T-helper 22 cell (primary cell): ENCODE measurements at regions not wholly inside any gene's neighbourhood (a gene's known extent, or its start where the extent isn't known, plus 50 kb on each side); places are given as distances from the start of the nearest gene placed in this dataset.

Experiments
- DNase-seq: peaks from one replicate; pipeline ENCODE4 v3.0.0-alpha.2; 2020; ENCODE audit warnings: low read depth

DNA sequence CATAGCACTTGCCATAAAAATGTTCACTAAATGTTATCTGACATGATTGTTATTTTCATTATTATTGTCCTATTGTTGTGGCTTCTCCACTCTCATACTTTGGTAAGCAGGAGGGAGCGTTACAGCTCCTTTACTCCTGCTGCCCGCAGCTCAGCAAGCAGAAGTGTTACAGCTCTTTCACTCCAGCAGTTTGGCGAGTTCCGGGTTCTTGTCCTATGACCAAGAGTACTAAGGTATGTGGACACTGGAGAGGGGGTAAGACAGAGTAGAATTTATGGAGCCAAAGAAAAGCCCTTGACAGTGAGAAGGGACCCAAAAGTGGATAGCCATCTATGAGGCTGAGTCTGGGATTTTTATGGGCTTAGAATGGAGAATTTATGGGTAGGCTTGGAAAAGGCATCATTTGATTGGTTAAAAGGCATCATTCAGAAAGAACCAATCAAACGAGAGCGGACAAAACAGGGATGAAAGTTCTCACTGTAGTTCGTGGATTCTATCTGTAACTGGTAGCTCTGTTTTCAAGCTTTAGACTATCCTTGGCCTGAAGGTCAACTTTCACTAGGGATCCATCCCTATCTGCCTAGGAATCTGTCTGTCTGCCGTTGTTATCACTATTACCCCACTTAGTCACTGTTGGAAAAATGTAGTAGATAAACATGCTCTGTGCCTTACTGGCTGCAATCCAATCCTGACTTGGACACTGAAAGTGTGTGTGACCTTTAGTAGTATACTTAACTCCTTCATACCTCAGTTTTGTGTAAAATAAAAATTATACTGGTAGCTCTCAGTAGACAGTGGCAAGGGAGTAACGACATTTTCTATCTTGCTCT lies 545.6 kb upstream of the LCORL start:
- DNase-seq = no peak

DNA sequence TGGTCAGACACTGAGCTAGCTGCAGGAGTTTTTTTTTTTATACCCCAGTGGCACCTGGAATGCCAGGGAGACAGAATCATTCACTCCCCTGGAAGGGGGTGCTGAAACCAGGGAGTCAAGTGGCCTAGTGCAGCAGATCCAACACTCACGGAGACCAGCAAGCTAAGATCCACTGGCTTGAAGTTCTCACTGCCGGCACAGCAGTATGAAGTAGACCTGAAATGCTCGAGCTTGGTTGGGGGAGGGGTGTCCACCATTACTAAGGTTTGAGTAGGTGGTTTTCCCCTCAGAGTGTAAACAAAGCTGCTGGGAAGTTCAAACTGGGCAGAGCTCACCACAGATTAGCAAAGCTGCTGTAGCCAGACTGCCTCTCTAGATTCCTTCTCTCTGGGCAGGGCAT lies 537.9 kb upstream of the LCORL start:
- no peak for DNase-seq

DNA sequence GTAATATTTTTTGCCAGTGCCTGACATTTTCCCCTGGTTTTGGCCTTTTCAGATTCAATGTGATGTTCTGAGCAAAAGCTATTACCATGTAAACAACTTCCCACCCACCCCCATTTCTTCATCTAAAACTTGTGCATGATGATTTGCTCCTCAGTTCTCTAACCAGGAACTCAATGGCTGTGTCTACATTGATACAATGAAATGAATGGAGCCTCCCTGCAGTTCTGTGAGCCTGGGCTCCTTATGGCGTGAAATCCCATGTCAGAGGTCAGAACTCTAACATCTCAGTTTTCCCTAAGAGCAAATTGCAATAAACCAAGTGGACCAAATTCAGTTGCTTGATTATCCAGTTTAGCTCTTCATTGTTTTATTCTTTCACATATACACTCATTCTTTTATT lies 534.8 kb upstream of the LCORL start:
- DNase-seq = no peak

DNA sequence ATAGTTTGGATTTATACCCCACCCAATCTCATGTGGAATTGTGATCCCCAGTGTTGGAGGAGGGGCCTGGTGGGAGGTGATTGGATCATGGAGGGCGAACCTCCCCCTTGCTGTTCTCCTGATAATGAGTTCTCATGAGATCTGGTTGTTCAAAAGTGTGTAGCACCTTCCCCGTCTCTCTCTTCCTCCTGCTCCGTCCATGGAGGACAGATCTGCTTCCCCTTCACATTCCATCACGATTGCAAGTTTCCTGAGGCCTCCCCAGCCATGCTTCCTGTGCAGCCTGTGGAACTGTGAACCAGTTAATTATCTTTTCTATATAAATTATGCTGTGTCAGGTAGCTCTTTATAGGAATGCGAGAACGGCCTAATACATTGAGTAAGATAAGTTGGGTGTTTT lies 518.8 kb upstream of the LCORL start:
- DNase-seq = no peak

DNA sequence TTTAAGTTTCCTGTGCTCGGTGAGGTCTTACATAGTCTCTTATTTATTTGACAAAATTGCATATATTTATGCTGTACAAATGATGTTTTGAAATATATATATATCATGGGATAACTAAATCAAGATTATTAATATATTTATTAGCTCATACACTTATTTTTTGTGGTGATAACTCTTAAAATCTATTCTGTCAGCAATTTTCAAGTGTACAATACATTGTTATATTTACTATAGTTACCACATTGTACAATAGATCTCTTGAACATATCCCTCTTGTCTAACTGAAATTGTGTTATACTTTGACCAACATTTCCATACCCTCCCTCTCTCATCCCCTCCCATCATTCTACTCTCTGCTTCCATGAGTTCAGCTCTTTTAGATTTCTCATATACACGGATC lies 516.6 kb upstream of the LCORL start:
- no peak for DNase-seq

DNA sequence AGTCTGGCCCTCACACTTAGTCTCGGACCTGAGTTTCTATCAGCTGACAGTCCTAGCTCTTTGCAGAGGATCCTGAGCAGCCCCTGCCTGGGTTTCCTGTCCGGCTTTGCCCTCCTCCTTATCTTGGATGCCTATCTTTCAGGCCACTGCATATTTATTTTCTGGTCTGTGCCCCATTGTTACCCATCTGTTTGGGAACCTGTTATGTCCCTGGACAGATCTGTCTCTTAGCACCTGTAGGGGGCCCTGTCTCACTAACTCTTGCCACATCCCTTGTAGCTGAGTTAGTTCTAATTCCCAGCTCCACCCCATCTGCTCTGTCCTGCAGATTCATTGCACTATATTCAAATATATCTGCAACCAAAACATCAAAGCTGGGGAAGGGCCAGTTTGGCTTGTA lies 514.9 kb upstream of the LCORL start:
- DNase-seq = no peak

DNA sequence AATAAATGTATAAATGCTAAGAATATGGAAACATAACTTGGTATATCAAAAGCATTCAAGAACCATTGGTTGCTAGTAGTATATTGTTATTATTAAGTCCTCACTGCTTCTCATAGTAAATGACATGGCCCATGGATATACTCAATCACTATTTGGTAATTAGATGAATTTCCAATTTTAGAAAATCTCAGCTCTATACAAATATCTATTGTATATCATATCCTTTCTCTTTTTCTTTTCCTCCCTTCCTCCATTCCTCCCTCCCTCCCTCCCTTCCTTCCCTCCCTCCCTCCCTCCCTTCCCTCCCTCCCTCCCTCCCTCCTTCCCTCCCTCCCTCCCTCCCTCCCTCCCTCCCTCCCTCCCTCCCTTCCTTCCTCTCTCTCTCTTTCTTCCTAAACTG lies 514.4 kb upstream of the LCORL start:
- no peak for DNase-seq

DNA sequence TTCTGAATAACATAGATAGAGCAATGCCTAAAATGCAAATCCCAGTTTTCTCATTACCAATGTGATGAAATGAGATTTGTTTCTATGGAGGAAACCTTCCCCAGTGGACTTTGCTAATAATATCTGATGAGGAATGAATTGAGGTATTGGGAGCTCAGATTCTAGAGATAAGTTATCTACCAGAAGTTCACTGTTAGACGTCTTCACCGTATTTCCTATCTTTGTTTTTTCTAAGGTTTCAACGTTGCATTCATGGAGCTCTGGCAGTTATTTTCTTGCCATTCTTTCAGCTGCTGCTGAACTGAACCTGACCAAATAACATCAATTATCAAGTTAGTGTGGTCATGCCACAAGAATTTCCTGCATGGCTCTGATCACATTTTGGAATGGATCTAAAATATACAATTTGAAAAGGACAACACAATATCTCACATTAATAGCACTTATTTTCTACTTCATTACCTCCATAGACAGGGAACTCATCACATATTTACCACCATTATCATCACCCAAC lies 511.8 kb upstream of the LCORL start:
- no peak for DNase-seq

DNA sequence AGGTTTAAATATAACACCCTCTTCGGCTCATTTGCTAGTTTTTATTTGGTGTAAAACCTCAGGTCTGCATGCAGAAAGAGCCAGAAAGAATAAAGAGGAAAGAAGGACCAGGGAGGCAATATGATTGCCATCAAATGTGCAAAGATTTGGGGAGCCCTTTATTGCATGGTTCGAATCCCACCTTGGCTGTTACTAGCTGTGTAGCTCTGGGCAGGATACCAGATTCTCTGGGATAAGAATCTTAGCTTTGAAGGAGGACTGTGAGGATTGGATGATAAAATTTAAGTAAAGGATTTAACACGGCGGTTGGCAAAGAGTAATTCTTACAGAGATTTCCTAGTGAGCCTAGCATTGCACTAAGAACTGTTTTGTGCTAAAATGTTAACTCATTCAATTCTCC lies 510.2 kb upstream of the LCORL start:
- DNase-seq = no peak

DNA sequence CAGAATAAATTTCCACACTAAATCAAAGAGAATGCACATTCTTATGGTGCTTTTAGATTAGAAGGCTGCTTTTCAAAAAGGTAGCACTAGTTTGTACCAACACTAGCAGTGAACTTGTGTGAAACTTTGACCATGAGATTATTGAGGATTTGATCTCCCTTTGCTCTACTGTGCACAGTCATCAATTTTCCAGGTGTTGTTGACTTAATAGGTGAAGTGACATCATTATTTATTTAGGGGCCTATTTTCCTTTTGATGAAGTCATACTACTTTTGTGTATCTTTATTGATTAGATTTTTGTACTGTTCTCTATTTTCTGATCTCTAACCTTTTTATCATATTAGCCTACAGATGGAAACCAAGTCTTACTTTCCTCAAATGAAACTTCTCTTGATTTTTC lies 507.9 kb upstream of the LCORL start:
- DNase-seq = no peak

DNA sequence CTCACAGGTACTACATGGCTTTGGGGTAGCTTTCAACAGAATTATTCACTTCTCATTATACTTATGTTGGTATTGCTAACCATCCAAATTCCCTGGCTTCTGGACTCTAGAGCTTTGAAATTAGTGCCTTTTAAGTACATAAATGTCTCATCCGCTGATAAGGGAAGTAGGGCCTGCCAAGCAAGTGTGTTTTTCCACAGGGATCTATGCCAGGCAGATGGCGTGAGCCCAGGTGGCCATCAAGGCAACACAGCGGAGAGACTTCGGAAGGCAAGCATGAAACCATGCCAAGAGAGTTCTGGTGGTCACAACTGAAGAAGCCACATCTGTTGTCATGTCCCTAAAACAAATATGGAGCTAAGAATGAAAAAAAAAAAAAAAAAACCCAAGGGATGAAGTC lies 503.1 kb upstream of the LCORL start:
- no peak for DNase-seq

DNA sequence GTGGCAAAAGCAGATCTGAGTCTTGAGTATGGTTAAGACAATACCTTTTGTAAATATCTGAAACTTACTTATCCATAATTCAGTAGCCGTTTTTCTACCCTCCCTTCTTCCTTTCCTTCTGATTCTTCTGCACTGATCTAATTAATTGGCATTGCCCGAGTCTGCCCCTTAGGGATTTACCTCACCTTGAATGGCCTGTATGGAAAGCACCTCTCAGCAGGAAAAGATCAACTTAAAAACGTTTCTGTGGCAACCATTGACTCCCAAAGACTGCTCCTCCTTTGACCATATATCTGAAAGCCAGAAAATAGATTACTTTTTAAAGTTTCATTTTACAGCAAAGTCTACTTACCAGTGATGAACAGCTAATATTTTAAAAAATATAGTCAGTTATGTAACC lies 496.5 kb upstream of the LCORL start:
- DNase-seq = no peak

DNA sequence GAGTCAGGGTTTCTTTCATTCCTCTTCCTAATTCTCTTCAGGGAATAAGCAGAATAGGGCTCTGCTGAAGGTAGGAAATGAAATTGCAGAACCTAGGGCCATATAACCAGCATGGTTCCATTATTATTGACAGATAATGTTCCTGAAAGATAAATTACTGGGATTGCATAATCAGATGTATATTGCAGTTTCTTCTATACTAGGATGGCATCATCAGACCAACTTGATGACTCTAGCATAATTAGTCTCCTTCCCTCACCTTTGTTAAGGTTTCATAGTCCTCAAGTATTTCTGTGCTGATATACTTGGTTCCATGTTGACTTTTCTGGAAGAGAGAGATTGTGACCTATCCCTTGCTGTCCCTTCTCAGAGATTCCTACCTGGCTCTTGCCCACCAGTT lies 492.3 kb upstream of the LCORL start:
- no peak for DNase-seq

DNA sequence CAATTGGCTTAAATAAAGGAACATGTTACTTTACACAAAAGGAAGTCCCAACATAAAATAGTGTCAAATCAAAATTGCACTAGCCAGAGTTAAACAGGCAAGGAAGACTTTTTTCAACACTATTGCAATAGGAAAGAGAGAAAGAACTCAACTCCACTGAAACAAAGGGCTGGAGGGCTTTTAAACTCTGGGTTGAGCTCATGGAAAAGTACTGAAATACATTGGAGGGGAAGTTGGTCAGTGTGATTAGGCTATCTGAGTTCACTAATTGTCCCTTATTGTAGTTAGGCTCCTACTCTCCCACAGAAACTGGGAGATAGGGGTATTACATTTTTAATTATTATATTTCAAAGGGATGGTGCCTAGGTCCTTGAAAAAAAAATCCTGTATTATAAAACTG lies 491.2 kb upstream of the LCORL start:
- DNase-seq = no peak

DNA sequence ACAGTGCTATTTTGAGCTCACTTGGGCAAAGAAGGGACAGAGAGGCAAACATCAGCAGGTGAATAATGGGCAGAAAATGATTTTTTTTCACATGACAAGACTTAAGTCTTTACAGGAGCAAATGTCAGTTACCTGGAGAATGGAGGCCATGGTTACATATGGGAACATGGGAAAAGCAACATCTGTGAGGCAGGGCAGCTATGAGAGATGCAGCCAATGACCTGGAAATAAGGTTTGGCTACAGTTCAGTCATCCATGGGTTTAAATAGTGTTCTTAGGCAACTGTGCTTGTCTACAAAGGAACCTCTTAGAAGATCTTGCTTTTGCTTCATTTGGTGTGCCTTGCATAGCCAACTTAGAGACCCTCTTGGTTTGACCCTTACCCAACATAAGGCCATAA lies 490.2 kb upstream of the LCORL start:
- DNase-seq = no peak

DNA sequence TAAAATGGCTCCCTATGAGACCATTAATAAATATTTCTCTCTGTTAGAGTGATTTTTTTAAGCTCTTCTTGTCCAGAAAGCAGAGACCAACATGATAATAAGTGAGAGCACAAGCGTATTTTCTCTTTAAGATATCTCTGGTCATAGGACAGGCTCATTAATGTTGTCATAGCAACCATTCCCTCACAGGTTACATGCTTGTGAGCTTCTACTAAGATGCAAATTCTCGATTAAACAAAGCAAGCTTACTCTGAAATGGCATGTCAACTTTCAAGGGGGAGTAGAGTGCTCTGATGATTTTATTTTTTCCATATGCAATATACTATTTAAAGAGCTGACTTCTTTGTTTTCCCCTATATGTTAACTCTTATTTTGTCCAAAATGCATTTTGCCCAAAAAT lies 487.2 kb upstream of the LCORL start:
- DNase-seq = no peak

DNA sequence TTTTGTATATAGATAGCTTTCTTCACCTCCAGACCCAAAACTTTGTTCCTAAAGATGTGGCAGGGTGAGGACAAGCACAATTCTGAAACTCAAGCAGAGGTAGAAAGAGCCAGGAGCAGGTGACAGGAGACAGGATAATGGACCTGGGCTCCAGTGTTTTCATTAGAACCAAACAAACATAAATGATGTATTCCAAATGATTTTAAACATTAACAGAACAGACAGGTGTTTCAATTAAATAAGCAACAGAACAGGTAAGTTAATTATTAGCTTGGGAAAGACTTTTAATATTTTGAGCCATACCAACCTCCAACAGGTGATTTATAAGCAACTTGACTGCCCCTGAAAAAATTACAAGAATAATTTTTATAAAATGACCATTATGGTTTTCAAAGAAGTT lies 459.4 kb upstream of the LCORL start:
- DNase-seq = no peak

DNA sequence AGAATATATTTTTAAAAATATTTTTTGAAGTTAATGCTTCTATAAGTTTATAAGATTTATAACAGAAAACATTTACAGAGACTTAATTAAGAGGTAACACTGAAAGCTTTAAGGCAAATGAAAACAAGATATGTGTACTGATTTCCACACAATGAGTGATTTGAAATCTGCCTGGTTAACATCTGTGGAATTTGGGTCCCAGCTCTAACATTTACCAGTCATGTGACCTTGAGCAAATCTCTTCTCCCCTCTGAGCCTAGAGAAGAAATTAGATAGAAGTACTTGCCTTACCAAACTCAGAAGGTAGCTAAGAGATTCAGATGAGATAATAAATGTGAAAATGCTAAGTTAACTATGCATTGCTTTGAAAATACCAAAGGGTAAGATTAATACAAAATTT lies 458.8 kb upstream of the LCORL start:
- DNase-seq = no peak

DNA sequence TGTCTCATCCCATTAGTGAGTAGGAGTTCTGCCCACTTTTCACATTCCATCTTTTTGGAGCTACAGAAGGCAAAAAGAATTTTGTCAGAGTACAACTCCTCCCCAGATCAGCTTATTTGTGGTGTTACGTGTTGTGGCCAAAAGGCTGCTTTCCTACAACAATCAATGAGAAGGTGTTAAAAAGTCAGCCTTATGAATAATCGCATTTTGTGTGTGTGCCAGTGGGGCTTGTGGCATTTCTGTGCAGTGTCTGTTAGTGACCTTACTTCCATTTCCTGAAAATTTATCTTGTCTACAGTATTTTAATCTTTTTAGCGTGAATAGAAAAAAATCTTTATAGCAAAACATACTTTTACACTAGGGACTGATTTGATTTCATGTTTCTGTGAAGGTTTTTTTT lies 458.3 kb upstream of the LCORL start:
- no peak for DNase-seq

DNA sequence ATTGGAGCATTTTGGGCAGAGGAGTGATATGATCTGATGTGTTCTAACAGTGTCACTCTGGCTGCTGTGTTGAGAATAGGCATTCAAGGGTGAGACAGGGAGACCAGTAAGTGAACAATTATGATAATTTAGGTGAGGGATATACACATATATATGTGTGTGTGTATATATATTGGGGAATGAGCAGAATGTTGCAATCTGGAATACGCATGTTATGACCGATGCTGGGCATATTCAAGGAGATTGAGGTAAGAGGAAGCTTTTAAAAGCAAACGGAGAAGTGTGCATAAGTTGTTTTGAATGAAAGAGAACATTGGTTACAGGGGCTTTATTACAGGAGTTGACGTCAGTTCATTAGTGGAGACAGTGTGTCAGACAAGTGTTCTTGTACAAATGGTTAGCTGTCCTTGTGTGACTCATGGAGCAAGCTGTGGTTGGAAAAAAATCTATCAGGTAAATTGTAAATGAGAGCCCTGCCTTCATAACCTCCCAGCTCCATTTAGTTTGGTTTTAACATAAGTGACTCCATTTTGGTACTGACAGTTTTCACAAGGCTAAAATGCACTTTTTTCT lies 442.5 kb upstream of the LCORL start:
- no peak for DNase-seq

DNA sequence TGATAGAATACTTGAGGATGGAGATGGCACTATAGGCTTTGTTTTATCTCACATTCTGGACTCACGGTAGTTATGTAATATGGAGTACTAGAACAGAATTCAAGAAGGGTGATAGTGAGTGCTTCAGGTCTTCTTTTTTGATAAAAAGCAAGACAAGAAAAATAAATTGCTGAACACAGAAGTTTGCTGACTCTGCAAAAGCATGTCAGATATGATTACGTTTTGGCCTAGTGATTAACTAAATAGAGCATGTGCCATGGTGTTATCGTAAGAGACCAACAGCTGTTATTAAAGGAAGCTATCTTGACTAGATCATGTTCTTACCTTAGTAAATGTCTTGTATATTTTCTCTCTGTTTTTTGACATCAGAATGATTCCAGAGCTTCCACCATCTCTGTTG lies 436.9 kb upstream of the LCORL start:
- DNase-seq = no peak

DNA sequence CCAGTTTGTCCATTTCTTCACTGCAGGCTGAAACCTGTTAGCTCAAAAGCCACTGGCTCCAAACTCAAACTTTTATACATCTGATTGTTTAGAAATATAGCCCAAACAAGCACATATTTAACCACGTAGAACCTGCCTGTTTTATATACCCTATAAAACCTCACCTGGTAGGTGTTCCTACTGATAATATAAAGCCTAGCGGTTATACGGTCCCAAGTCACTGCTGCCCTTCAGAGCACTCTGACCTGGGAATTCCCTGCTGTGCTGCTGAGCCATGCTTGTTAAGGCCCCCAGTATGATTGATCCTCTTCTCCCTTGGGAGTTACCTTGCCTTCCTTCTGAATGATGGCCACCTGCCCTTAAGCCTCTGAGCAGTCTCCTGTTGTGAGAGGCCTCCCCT lies 432.8 kb upstream of the LCORL start:
- DNase-seq = no peak

DNA sequence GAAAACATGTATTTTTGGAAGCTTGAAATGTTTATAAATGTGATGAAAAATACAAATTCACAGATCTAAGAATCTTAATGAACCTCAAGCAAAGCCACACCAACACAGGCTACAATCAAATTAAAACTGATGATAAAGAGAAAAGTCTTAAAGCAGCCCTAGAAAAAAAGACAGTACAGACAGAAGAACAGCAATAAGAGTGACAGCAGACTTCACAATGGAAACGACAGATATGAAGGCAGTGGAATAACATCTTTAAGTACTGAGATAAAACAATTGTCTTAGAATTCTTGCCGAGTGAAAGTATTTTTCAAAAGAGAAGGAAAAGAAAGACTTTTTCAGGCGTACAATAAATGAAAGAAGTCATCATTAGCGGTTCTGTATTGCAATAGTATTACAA lies 423.6 kb upstream of the LCORL start:
- DNase-seq = no peak

DNA sequence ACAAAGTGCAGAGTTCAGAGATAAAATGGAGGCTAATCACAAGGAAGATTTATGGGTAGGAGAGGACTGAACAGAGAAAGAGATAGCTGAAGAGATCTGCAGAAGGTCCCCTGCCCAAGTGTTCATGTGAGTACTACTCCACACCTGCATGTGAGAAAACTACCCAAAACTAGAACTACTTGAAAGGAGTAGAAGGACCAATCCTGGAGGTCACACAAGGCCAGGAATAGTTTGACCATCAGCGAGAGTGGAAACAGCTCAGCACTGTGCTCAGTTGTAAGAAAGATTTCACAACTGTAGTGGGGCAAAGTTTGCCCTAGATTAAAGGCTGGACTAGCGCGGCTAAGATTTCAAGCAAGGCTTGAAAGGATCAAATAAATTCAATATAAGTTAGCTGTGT lies 422.7 kb upstream of the LCORL start:
- DNase-seq = no peak
